SK-N-MC (cell line): ENCODE measurements at regions not wholly inside any gene's neighbourhood (a gene's known extent, or its start where the extent isn't known, plus 50 kb on each side); places are given as distances from the start of the nearest gene placed in this dataset.

Experiments used
- EZH2 ChIP-seq: fragments of 200-600 bp; sonication (generic); IDR thresholded peaks from one replicate; pipeline ENCODE4 v1.6.1; 2017; ENCODE audit warnings: antibody characterized with exemption
- POLR2AphosphoS5 ChIP-seq: IDR thresholded peaks from 2 replicates; pipeline ENCODE4 v1.6.1; 2012; ENCODE audit warnings: mild to moderate bottlenecking, low read depth, low read length, borderline replicate concordance

- TF ChIP-seq POLR2AphosphoS5 = no peak
- TF ChIP-seq EZH2 = no peak
These were observed 1129.9 kb upstream of the GYPC start for GRCh38 chr2:125526093-125526492.
